ENCODE measurements at regions not wholly inside any gene's neighbourhood (a gene's known extent, or its start where the extent isn't known, plus 50 kb on each side); places are given as distances from the start of the nearest gene placed in this dataset.

GRCh38 chr4:128700659-128701350, 108.7 kb upstream of the JADE1 start:
- Histone ChIP-seq H3F3A (ENCODE audit: low read depth) (no peaks in the 10 kb centered on the region), H3K4me3 (ENCODE audit: low read length, poor library complexity, severe bottlenecking) (no peak overlapping the region), H2AFZ (ENCODE audit: low read length) (no peak overlapping the region), H3K4me1 (ENCODE audit: insufficient read depth, low read length, poor library complexity, severe bottlenecking) (no peaks in the 10 kb centered on the region), H3K9ac (ENCODE audit: low read depth, low read length, poor library complexity, severe bottlenecking) (no peak overlapping the region), H3K9me2 (replicated peaks; ENCODE audit: low read depth, low read length) (no peaks in the 10 kb centered on the region), H3K36me3 (ENCODE audit: insufficient read depth, low read length) (no peaks in the 10 kb centered on the region), H3K27me3 (ENCODE audit: insufficient read depth, low read length, poor library complexity, severe bottlenecking) (no peaks in the 10 kb centered on the region), H3K9me3 (ENCODE audit: insufficient read depth, low read depth, low read length) (no peaks in the 10 kb centered on the region), H3K4me2 (ENCODE audit: low read depth, low read length, poor library complexity, severe bottlenecking) (no peak overlapping the region), H3K79me2 (ENCODE audit: insufficient read depth, low read length) (no peaks in the 10 kb centered on the region), H4K20me1 (ENCODE audit: insufficient read depth, low read length, poor library complexity, severe bottlenecking) (no peaks in the 10 kb centered on the region)
- TF ChIP-seq EZH2phosphoT487 (IDR thresholded peaks at IDR 0.05; ENCODE audit: borderline replicate concordance) (no peak), CTCF (conservative IDR thresholded peaks at IDR 0.05; ENCODE audit: low read length) (no peak)

- H3K4me3 ChIP-seq (ENCODE audit: low read length, poor library complexity, severe bottlenecking), result no peak overlapping the region
- no peaks in the 10 kb centered on the region for H3F3A ChIP-seq (ENCODE audit: low read depth)
- H3K9ac ChIP-seq (ENCODE audit: low read depth, low read length, poor library complexity, severe bottlenecking), result no peak overlapping the region
- H4K20me1 ChIP-seq (ENCODE audit: insufficient read depth, low read length, poor library complexity, severe bottlenecking), result no peaks in the 10 kb centered on the region
- no peak overlapping the region for H2AFZ ChIP-seq (ENCODE audit: low read length)
- H3K36me3 ChIP-seq (ENCODE audit: insufficient read depth, low read length), result no peaks in the 10 kb centered on the region
- no peaks in the 10 kb centered on the region for H3K9me2 ChIP-seq (replicated peaks; ENCODE audit: low read depth, low read length)
- no peaks in the 10 kb centered on the region for H3K79me2 ChIP-seq (ENCODE audit: insufficient read depth, low read length)
- H3K4me2 ChIP-seq (ENCODE audit: low read depth, low read length, poor library complexity, severe bottlenecking), result no peak overlapping the region
- no peaks in the 10 kb centered on the region for H3K9me3 ChIP-seq (ENCODE audit: insufficient read depth, low read depth, low read length)
- no peaks in the 10 kb centered on the region for H3K27me3 ChIP-seq (ENCODE audit: insufficient read depth, low read length, poor library complexity, severe bottlenecking)
- TF ChIP-seq EZH2phosphoT487 (IDR thresholded peaks at IDR 0.05; ENCODE audit: borderline replicate concordance) (no peak), CTCF (conservative IDR thresholded peaks at IDR 0.05; ENCODE audit: low read length) (no peak)
- no peaks in the 10 kb centered on the region for H3K4me1 ChIP-seq (ENCODE audit: insufficient read depth, low read length, poor library complexity, severe bottlenecking)
These were observed 111.1 kb upstream of the JADE1 start for GRCh38 chr4:128698386-128698785.

GRCh38 chr4:128697323-128697722, 112.2 kb upstream of the JADE1 start:
- H4K20me1 ChIP-seq (ENCODE audit: insufficient read depth, low read length, poor library complexity, severe bottlenecking), result no peaks in the 10 kb centered on the region
- no peaks in the 10 kb centered on the region for H3F3A ChIP-seq (ENCODE audit: low read depth)
- no peaks in the 10 kb centered on the region for H3K9me3 ChIP-seq (ENCODE audit: insufficient read depth, low read depth, low read length)
- no peaks in the 10 kb centered on the region for H3K36me3 ChIP-seq (ENCODE audit: insufficient read depth, low read length)
- no peak overlapping the region for H3K4me3 ChIP-seq (ENCODE audit: low read length, poor library complexity, severe bottlenecking)
- no peaks in the 10 kb centered on the region for H3K27me3 ChIP-seq (ENCODE audit: insufficient read depth, low read length, poor library complexity, severe bottlenecking)
- H3K9me2 ChIP-seq (replicated peaks; ENCODE audit: low read depth, low read length), result no peaks in the 10 kb centered on the region
- H3K4me2 ChIP-seq (ENCODE audit: low read depth, low read length, poor library complexity, severe bottlenecking), result no peak overlapping the region
- H3K9ac ChIP-seq (ENCODE audit: low read depth, low read length, poor library complexity, severe bottlenecking), result no peak overlapping the region
- no peak for TF ChIP-seq EZH2phosphoT487 (IDR thresholded peaks at IDR 0.05; ENCODE audit: borderline replicate concordance)
- TF ChIP-seq CTCF (conservative IDR thresholded peaks at IDR 0.05; ENCODE audit: low read length), result no peak
- no peaks in the 10 kb centered on the region for H3K4me1 ChIP-seq (ENCODE audit: insufficient read depth, low read length, poor library complexity, severe bottlenecking)
- no peak overlapping the region for H2AFZ ChIP-seq (ENCODE audit: low read length)
- H3K79me2 ChIP-seq (ENCODE audit: insufficient read depth, low read length), result no peaks in the 10 kb centered on the region
